Tibial nerve (tissue), 4 donors: ENCODE measurements at regions not wholly inside any gene's neighbourhood (a gene's known extent, or its start where the extent isn't known, plus 50 kb on each side); places are given as distances from the start of the nearest gene placed in this dataset.

Experiments used
- EP300 ChIP-seq, 2 donors: sonication (generic); formaldehyde crosslinking; IDR thresholded peaks; one replicate each; pipeline ENCODE4 v1.6.1; 2017; ENCODE audit warnings: antibody characterized with exemption in 2 of 2, mild to moderate bottlenecking in 1 of 2
- POLR2A ChIP-seq, 2 donors: fragments of 450-650 bp; IDR thresholded peaks; one replicate each; pipeline ENCODE4 v1.6.1; 2017; ENCODE audit warnings: antibody characterized with exemption in 2 of 2, mild to moderate bottlenecking in 2 of 2, moderate library complexity in 2 of 2
- TF ChIP-seq, protein P1 (sequence below), 5 experiments: fragments of 200-600 bp in 3 of 5; fragments of 450-650 bp in 2 of 5; sonication (generic) in 3 of 5; IDR thresholded peaks; one replicate each; pipeline ENCODE4 v1.5.1; 2016 to 2019; ENCODE audit warnings: antibody characterized with exemption in 5 of 5, mild to moderate bottlenecking in 3 of 5, moderate library complexity in 2 of 5

GRCh38 chr3:159148466-159148865, 346.6 kb downstream of the MFSD1 start:
- TF ChIP-seq, protein P1, sequence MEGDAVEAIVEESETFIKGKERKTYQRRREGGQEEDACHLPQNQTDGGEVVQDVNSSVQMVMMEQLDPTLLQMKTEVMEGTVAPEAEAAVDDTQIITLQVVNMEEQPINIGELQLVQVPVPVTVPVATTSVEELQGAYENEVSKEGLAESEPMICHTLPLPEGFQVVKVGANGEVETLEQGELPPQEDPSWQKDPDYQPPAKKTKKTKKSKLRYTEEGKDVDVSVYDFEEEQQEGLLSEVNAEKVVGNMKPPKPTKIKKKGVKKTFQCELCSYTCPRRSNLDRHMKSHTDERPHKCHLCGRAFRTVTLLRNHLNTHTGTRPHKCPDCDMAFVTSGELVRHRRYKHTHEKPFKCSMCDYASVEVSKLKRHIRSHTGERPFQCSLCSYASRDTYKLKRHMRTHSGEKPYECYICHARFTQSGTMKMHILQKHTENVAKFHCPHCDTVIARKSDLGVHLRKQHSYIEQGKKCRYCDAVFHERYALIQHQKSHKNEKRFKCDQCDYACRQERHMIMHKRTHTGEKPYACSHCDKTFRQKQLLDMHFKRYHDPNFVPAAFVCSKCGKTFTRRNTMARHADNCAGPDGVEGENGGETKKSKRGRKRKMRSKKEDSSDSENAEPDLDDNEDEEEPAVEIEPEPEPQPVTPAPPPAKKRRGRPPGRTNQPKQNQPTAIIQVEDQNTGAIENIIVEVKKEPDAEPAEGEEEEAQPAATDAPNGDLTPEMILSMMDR (IDR thresholded peaks at IDR 0.05): no peak
- TF ChIP-seq POLR2A (IDR thresholded peaks at IDR 0.05) (no peak), EP300 (IDR thresholded peaks at IDR 0.05) (no peak)
